ENCODE measurements at regions not wholly inside any gene's neighbourhood (a gene's known extent, or its start where the extent isn't known, plus 50 kb on each side); places are given as distances from the start of the nearest gene placed in this dataset.
"Not testable (repeated sequence)": the region's sequence is repeated elsewhere in the genome, so short reads cannot be mapped to it uniquely, and the experiment has no call there.

GRCh38 chr7:152512706-152513105 lies 76.9 kb upstream of the KMT2C start:
- H3K4me3 ChIP-seq (ENCODE audit: low read depth, low read length), result no peak overlapping the region
- DNase-seq (ENCODE audit: low read depth), result no peak

GRCh38 chr7:152511736-152512135 lies 75.9 kb upstream of the KMT2C start:
- no peak overlapping the region for H3K4me3 ChIP-seq (ENCODE audit: low read depth, low read length)
- DNase-seq (ENCODE audit: low read depth), result no peak

- no peak for DNase-seq (ENCODE audit: low read depth)
- H3K4me3 ChIP-seq (ENCODE audit: low read depth, low read length), result no peak overlapping the region
These were observed 72.9 kb upstream of the KMT2C start for GRCh38 chr7:152508701-152509100.

GRCh38 chr7:152505606-152506005 lies 69.8 kb upstream of the KMT2C start:
- H3K4me3 ChIP-seq (ENCODE audit: low read depth, low read length), result no peak overlapping the region
- DNase-seq (ENCODE audit: low read depth), result no peak

GRCh38 chr7:152504816-152505215 lies 69.0 kb upstream of the KMT2C start:
- no peak for DNase-seq (ENCODE audit: low read depth)
- no peak overlapping the region for H3K4me3 ChIP-seq (ENCODE audit: low read depth, low read length)

GRCh38 chr7:152504367-152504766 lies 68.6 kb upstream of the KMT2C start:
- H3K4me3 ChIP-seq (ENCODE audit: low read depth, low read length), result no peak overlapping the region
- DNase-seq (ENCODE audit: low read depth), result no peak

- H3K4me3 ChIP-seq (ENCODE audit: low read depth, low read length), result no peak overlapping the region
- DNase-seq (ENCODE audit: low read depth), result no peak
These were observed 67.3 kb upstream of the KMT2C start for GRCh38 chr7:152502813-152503790.

- DNase-seq (ENCODE audit: low read depth), result no peak
- H3K4me3 ChIP-seq (ENCODE audit: low read depth, low read length), result no peak overlapping the region
These were observed 65.7 kb upstream of the KMT2C start for GRCh38 chr7:152501506-152501905.

- H3K4me3 ChIP-seq (ENCODE audit: low read depth, low read length); DNase-seq (ENCODE audit: low read depth): not testable (repeated sequence)
These were observed 64.2 kb upstream of the KMT2C start for GRCh38 chr7:152499969-152500368.

- no peak for DNase-seq (ENCODE audit: low read depth)
- no peak overlapping the region for H3K4me3 ChIP-seq (ENCODE audit: low read depth, low read length)
These were observed 60.1 kb upstream of the KMT2C start for GRCh38 chr7:152495867-152496266.

- DNase-seq (ENCODE audit: low read depth), result no peak
- H3K4me3 ChIP-seq (ENCODE audit: low read depth, low read length), result no peak overlapping the region
These were observed 57.1 kb upstream of the KMT2C start for GRCh38 chr7:152492952-152493351.

GRCh38 chr7:152489044-152489443 lies 53.2 kb upstream of the KMT2C start:
- no peak for DNase-seq (ENCODE audit: low read depth)
- no peak overlapping the region for H3K4me3 ChIP-seq (ENCODE audit: low read depth, low read length)

- DNase-seq (ENCODE audit: low read depth), result no peak
These were observed 51.2 kb upstream of the KMT2C start for GRCh38 chr7:152486968-152487367.

GRCh38 chr7:152485826-152486225 lies 50.0 kb upstream of the KMT2C start:
- no peak for DNase-seq (ENCODE audit: low read depth)
- no peak overlapping the region for H3K4me3 ChIP-seq (ENCODE audit: low read depth, low read length)

More at GRCh38 chr7:152486968-152487367, 51.2 kb upstream of the KMT2C start:
- H3K4me3 ChIP-seq (ENCODE audit: low read depth, low read length), result no peak overlapping the region
